H9 (cell line): ENCODE measurements at regions not wholly inside any gene's neighbourhood (a gene's known extent, or its start where the extent isn't known, plus 50 kb on each side); places are given as distances from the start of the nearest gene placed in this dataset.

Source experiments
- DNase-seq: peaks from one replicate; pipeline ENCODE4 v3.0.0-alpha.2; 2017
- H2AFZ ChIP-seq: one replicate; pipeline ENCODE4 v1.6.1; 2013; ENCODE audit warnings: mild to moderate bottlenecking, low read length, control low read depth, moderate library complexity
- H2AK5ac ChIP-seq: 2 replicates; pipeline ENCODE4 v1.6.1; 2013; ENCODE audit warnings: low read length, control low read depth, mixed read lengths; ENCODE audit not compliant: insufficient read length
- H2BK120ac ChIP-seq: one replicate; pipeline ENCODE4 v1.6.1; 2013; ENCODE audit warnings: low read depth, mild to moderate bottlenecking, low read length, control low read depth, inconsistent platforms; ENCODE audit not compliant: poor library complexity, severe bottlenecking
- H2BK12ac ChIP-seq: 2 replicates; pipeline ENCODE4 v1.6.1; 2013; ENCODE audit warnings: low read length, control low read depth, mixed read lengths, low read depth; ENCODE audit not compliant: insufficient read length
- H2BK15ac ChIP-seq: 2 replicates; pipeline ENCODE4 v1.6.1; 2013; ENCODE audit warnings: low read depth, low read length, control low read depth
- H2BK20ac ChIP-seq: one replicate; pipeline ENCODE4 v1.6.1; 2013; ENCODE audit warnings: low read depth, mild to moderate bottlenecking, low read length, control low read depth, inconsistent platforms; ENCODE audit not compliant: poor library complexity, severe bottlenecking
- H2BK5ac ChIP-seq: 2 replicates; pipeline ENCODE4 v1.6.1; 2013; ENCODE audit warnings: low read length, control low read depth, mixed read lengths; ENCODE audit not compliant: insufficient read length
- H3K14ac ChIP-seq: 2 replicates; pipeline ENCODE4 v1.6.1; 2013; ENCODE audit warnings: low read length, control low read depth; ENCODE audit not compliant: insufficient read depth
- H3K18ac ChIP-seq: 2 replicates; pipeline ENCODE4 v1.6.1; 2013; ENCODE audit warnings: low read depth, mild to moderate bottlenecking, mixed read lengths, low read length, control low read depth; ENCODE audit not compliant: insufficient read length
- H3K23ac ChIP-seq: 2 replicates; pipeline ENCODE4 v1.6.1; 2013; ENCODE audit warnings: low read length, control low read depth, mixed read lengths, low read depth; ENCODE audit not compliant: insufficient read length
- H3K23me2 ChIP-seq: 2 replicates; pipeline ENCODE4 v1.6.1; 2013; ENCODE audit warnings: low read depth, mild to moderate bottlenecking, mixed read lengths, low read length, control low read depth; ENCODE audit not compliant: insufficient read length, poor library complexity, severe bottlenecking
- H3K27ac ChIP-seq: 2 replicates; pipeline ENCODE4 v1.5.1; 2013; ENCODE audit warnings: low read length, control low read depth, mixed read lengths, low read depth; ENCODE audit not compliant: insufficient read length
- H3K27me3 ChIP-seq: 2 replicates; pipeline ENCODE4 v1.6.1; 2013; ENCODE audit warnings: low read length, control low read depth, inconsistent platforms; ENCODE audit not compliant: insufficient read depth
- H3K4ac ChIP-seq: 2 replicates; pipeline ENCODE4 v1.6.1; 2013; ENCODE audit warnings: low read depth, mild to moderate bottlenecking, control low read depth, inconsistent platforms, low read length, moderate library complexity
- H3K4me1 ChIP-seq: 2 replicates; pipeline ENCODE4 v1.6.1; 2013; ENCODE audit warnings: low read length, control low read depth, inconsistent platforms; ENCODE audit not compliant: insufficient read depth
- H3K4me2 ChIP-seq: 2 replicates; pipeline ENCODE4 v1.6.1; 2013; ENCODE audit warnings: low read length, control low read depth, mixed read lengths; ENCODE audit not compliant: insufficient read length, insufficient read depth
- H3K56ac ChIP-seq: 2 replicates; pipeline ENCODE4 v1.6.1; 2013; ENCODE audit warnings: low read depth, mild to moderate bottlenecking, mixed read lengths, low read length, control low read depth; ENCODE audit not compliant: insufficient read length
- H3K79me1 ChIP-seq: 2 replicates; pipeline ENCODE4 v1.6.1; 2013; ENCODE audit warnings: low read depth, mild to moderate bottlenecking, moderate library complexity, low read length, control low read depth, inconsistent platforms; ENCODE audit not compliant: insufficient read depth, poor library complexity, severe bottlenecking
- H3K79me2 ChIP-seq: 2 replicates; pipeline ENCODE4 v1.6.1; 2013; ENCODE audit warnings: low read length, control low read depth, inconsistent platforms; ENCODE audit not compliant: insufficient read depth
- H3K9ac ChIP-seq: 2 replicates; pipeline ENCODE4 v1.6.1; 2013; ENCODE audit warnings: low read length, control low read depth, mixed read lengths; ENCODE audit not compliant: insufficient read length; ENCODE audit errors: extremely low read depth
- H3K9me3 ChIP-seq: one replicate; pipeline ENCODE4 v1.6.1; 2013; ENCODE audit warnings: low read depth, low read length, inconsistent platforms; ENCODE audit not compliant: control insufficient read depth
- H3T11ph ChIP-seq: one replicate; pipeline ENCODE4 v1.6.1; 2013; ENCODE audit warnings: mild to moderate bottlenecking, low read length, control low read depth, inconsistent platforms
- H4K20me1 ChIP-seq: one replicate; pipeline ENCODE4 v1.6.1; 2013; ENCODE audit not compliant: control insufficient read depth, insufficient read length, insufficient read depth
- H4K5ac ChIP-seq: 2 replicates; pipeline ENCODE4 v1.6.1; 2013; ENCODE audit warnings: low read depth, mild to moderate bottlenecking, mixed read lengths, low read length, control low read depth; ENCODE audit not compliant: insufficient read length
- H4K8ac ChIP-seq: replicated peaks from 2 replicates; pipeline ENCODE4 v1.6.1; 2013; ENCODE audit warnings: low read length, control low read depth, mixed read lengths, low read depth; ENCODE audit not compliant: insufficient read length
- H4K91ac ChIP-seq: 2 replicates; pipeline ENCODE4 v1.6.1; 2013; ENCODE audit warnings: low read depth, mild to moderate bottlenecking, moderate library complexity, mixed read lengths, low read length, control low read depth; ENCODE audit not compliant: insufficient read length
- H3K27ac Mint-ChIP-seq, 3 experiments: 2 replicates in 2 of 3; 3 replicates in 1 of 3; pipeline ENCODE4 v1.8.0; 2020 to 2021; ENCODE audit warnings: mixed read lengths in 3 of 3, mild to moderate bottlenecking in 1 of 3, moderate library complexity in 1 of 3
- H3K27me3 Mint-ChIP-seq: 2 replicates; pipeline ENCODE4 v1.8.0; 2021; ENCODE audit warnings: low read depth, mild to moderate bottlenecking, moderate library complexity, mixed read lengths
- H3K36me3 Mint-ChIP-seq, 3 experiments: 2 replicates in 2 of 3; 3 replicates in 1 of 3; pipeline ENCODE4 v1.8.0; 2020 to 2021; ENCODE audit warnings: low read depth in 3 of 3, mixed read lengths in 3 of 3; ENCODE audit not compliant: insufficient read depth in 1 of 3
- H3K4me1 Mint-ChIP-seq, 2 experiments: 2 replicates each; pipeline ENCODE4 v1.8.0; 2020; ENCODE audit warnings: mixed read lengths in 2 of 2
- H3K4me3 Mint-ChIP-seq, 2 experiments: 2 replicates in 1 of 2; 3 replicates in 1 of 2; pipeline ENCODE4 v1.8.0; 2020 to 2021; ENCODE audit warnings: mild to moderate bottlenecking in 2 of 2, mixed read lengths in 2 of 2, moderate library complexity in 1 of 2
- H3K9me3 Mint-ChIP-seq, 2 experiments: 2 replicates in 1 of 2; 3 replicates in 1 of 2; pipeline ENCODE4 v1.8.0; 2020; ENCODE audit warnings: mild to moderate bottlenecking in 2 of 2, mixed read lengths in 2 of 2, moderate library complexity in 1 of 2
- CTCF ChIP-seq: fragments of 200-600 bp; sonication (generic); conservative IDR thresholded peaks from 3 replicates; pipeline ENCODE4 v1.8.0; 2021; ENCODE audit warnings: antibody characterized with exemption, mild to moderate bottlenecking
- WGBS: extraction: QIAGEN DNeasy Blood & Tissue Kit; methylation state at CpG from one replicate; pipeline ENCODE4 v1.1.7; 2013; ENCODE audit warnings: missing lambda C conversion rate, low lambda C conversion rate, mixed read lengths; ENCODE audit not compliant: insufficient read length; ENCODE audit errors: extremely low coverage; 5-methylcytosine and 5-hydroxymethylcytosine counted together

- Mint-ChIP-seq H3K36me3 (no peaks in the 10 kb centered on the region), H3K27me3 (peaks cover 6% of the 10 kb centered on the region), H3K4me1 (no peaks in the 10 kb centered on the region), H3K4me3 (no peak overlapping the region), H3K27ac (no peak overlapping the region), H3K9me3 (no peaks in the 10 kb centered on the region)
- Histone ChIP-seq H3K79me1 (no peaks in the 10 kb centered on the region), H3K27me3 (no peaks in the 10 kb centered on the region), H3K9ac (no peak overlapping the region), H4K20me1 (no peaks in the 10 kb centered on the region), H3K79me2 (no peaks in the 10 kb centered on the region), H3K18ac (no peak overlapping the region), H3K9me3 (no peaks in the 10 kb centered on the region), H3K14ac (no peak overlapping the region), H3K56ac (no peak overlapping the region), H2AFZ (no peak overlapping the region), H4K8ac (no peak overlapping the region), H2BK15ac (no peak overlapping the region), H2BK5ac (no peak overlapping the region), H4K5ac (no peak overlapping the region), H3K4me2 (no peak overlapping the region), H2AK5ac (no peak overlapping the region), H3K4me1 (no peaks in the 10 kb centered on the region), H2BK12ac (no peak overlapping the region), H2BK120ac (no peak overlapping the region), H2BK20ac (no peak overlapping the region), H4K91ac (no peak overlapping the region), H3K4ac (no peak overlapping the region), H3K27ac (no peak overlapping the region), H3K23ac (no peak overlapping the region), H3T11ph (no peak overlapping the region), H3K23me2 (no peaks in the 10 kb centered on the region)
- TF ChIP-seq CTCF = no peak
- no CpG with 5 or more reads among the region's 4 CpGs for WGBS
- no peak for DNase-seq
These were observed 57.5 kb upstream of the TAMM41 start for GRCh38 chr3:11904157-11904556.
